ENCODE measurements at regions not wholly inside any gene's neighbourhood (a gene's known extent, or its start where the extent isn't known, plus 50 kb on each side); places are given as distances from the start of the nearest gene placed in this dataset.

- Histone ChIP-seq H3K9me2 (no peaks in the 10 kb centered on the region), H3K9ac (no peak overlapping the region), H3K9me3 (no peaks in the 10 kb centered on the region), H2AFZ (ENCODE audit: low read depth) (no peak overlapping the region), H3K79me2 (ENCODE audit: insufficient read depth) (no peaks in the 10 kb centered on the region), H3K27me3 (ENCODE audit: insufficient read depth) (no peaks in the 10 kb centered on the region), H3K36me3 (replicated peaks in 1 of 2; ENCODE audit: control insufficient read depth in 1 of 2, insufficient read depth in 2 of 2, low read length in 1 of 2) (no peaks in the 10 kb centered on the region), H3K4me3 (ENCODE audit: low read depth in 2 of 2, low read length in 1 of 2) (no peak overlapping the region), H3K27ac (ENCODE audit: low read depth in 2 of 2, low read length in 1 of 2) (no peak overlapping the region), H3K4me1 (ENCODE audit: control insufficient read depth in 1 of 2, insufficient read depth in 2 of 2, low read depth in 1 of 2, low read length in 1 of 2) (peaks cover 0 to 3% of the 10 kb centered on the region in 2 experiments; a peak in 2 of 4 replicates), H3K4me2 (no peak overlapping the region), H3F3A (replicated peaks; ENCODE audit: insufficient read depth) (no peaks in the 10 kb centered on the region), H4K20me1 (ENCODE audit: insufficient read depth) (no peaks in the 10 kb centered on the region)
- 35% methylated on average over 2 of the region's 2 CpGs for WGBS (ENCODE audit: low lambda C conversion rate)
- CTCF ChIA-PET = interaction anchor here (0.6 to 1.4 kb wide), 2 partner anchors 21 to 29 kb away, joined by 3 read pairs; no protein-coding TSS in a partner anchor
- POLR2A ChIA-PET = no interaction called here
- no peak for DNase-seq
- TF ChIP-seq CHD2 (IDR thresholded peaks at IDR 0.05; ENCODE audit: low read length, partially characterized antibody) = no peak
- no peak for TF ChIP-seq YY1 (IDR thresholded peaks at IDR 0.05; ENCODE audit: low read depth)
- TF ChIP-seq, protein P1, sequence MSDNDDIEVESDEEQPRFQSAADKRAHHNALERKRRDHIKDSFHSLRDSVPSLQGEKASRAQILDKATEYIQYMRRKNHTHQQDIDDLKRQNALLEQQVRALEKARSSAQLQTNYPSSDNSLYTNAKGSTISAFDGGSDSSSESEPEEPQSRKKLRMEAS (IDR thresholded peaks at IDR 0.05; ENCODE audit: low read depth) = no peak
- no peak for TF ChIP-seq USF1 (IDR thresholded peaks at IDR 0.05; ENCODE audit: borderline replicate concordance, low read depth)
- no peak for TF ChIP-seq JUND (IDR thresholded peaks at IDR 0.05)
- TF ChIP-seq NRF1 (IDR thresholded peaks at IDR 0.05; ENCODE audit: low read depth, low read length) = no peak
- TF ChIP-seq FOSL2 (IDR thresholded peaks at IDR 0.05; ENCODE audit: borderline replicate concordance, low read depth) = no peak
- TF ChIP-seq MEF2A (IDR thresholded peaks at IDR 0.05; ENCODE audit: borderline replicate concordance, low read depth) = no peak
- no peak for TF ChIP-seq FOXJ3 (CRISPR knock-in tag; IDR thresholded peaks at IDR 0.05)
Measured at GRCh38 chr11:22510741-22511140, 114.9 kb downstream of the FANCF start.

- CTCF ChIA-PET = interaction anchor here (0.6 to 1.4 kb wide), 2 partner anchors 20 to 30 kb away, joined by 3 read pairs; no protein-coding TSS in a partner anchor
- Histone ChIP-seq H4K20me1 (ENCODE audit: insufficient read depth) (no peaks in the 10 kb centered on the region), H3K79me2 (ENCODE audit: insufficient read depth) (no peaks in the 10 kb centered on the region), H3K4me2 (no peak overlapping the region), H3K27me3 (ENCODE audit: insufficient read depth) (no peaks in the 10 kb centered on the region), H3K27ac (ENCODE audit: low read depth in 2 of 2, low read length in 1 of 2) (no peak overlapping the region), H2AFZ (ENCODE audit: low read depth) (no peak overlapping the region), H3K9me2 (no peaks in the 10 kb centered on the region), H3F3A (replicated peaks; ENCODE audit: insufficient read depth) (no peaks in the 10 kb centered on the region), H3K4me3 (ENCODE audit: low read depth in 2 of 2, low read length in 1 of 2) (no peak overlapping the region), H3K36me3 (replicated peaks in 1 of 2; ENCODE audit: control insufficient read depth in 1 of 2, insufficient read depth in 2 of 2, low read length in 1 of 2) (no peaks in the 10 kb centered on the region), H3K9me3 (no peaks in the 10 kb centered on the region), H3K4me1 (ENCODE audit: control insufficient read depth in 1 of 2, insufficient read depth in 2 of 2, low read depth in 1 of 2, low read length in 1 of 2) (peaks cover 0 to 3% of the 10 kb centered on the region in 2 experiments; a peak in 1 of 4 replicates), H3K9ac (no peak overlapping the region)
- WGBS (ENCODE audit: low lambda C conversion rate) = 61% methylated on average over 2 of the region's 2 CpGs
- TF ChIP-seq SIN3A (IDR thresholded peaks at IDR 0.05; ENCODE audit: borderline replicate concordance, low read depth, low read length) = no peak
- TF ChIP-seq GATA2 (CRISPR knock-in tag; IDR thresholded peaks at IDR 0.05) = no peak
- no peak for TF ChIP-seq PBX3 (IDR thresholded peaks at IDR 0.05)
- TF ChIP-seq MXI1 (IDR thresholded peaks at IDR 0.05; ENCODE audit: low read depth, low read length) = no peak
- TF ChIP-seq, protein P1 (IDR thresholded peaks at IDR 0.05; ENCODE audit: low read depth) = no peak
- TF ChIP-seq TAF1 (IDR thresholded peaks at IDR 0.05; ENCODE audit: borderline replicate concordance, low read depth, low read length) = no peak
- no peak for TF ChIP-seq IRF3 (IDR thresholded peaks at IDR 0.05; ENCODE audit: low read depth, low read length)
- no peak for TF ChIP-seq RXRA (IDR thresholded peaks at IDR 0.05; ENCODE audit: borderline replicate concordance, low read depth)
- no peak for TF ChIP-seq SMC3 (IDR thresholded peaks at IDR 0.05; ENCODE audit: low read depth, low read length)
- no peak for TF ChIP-seq YY1 (IDR thresholded peaks at IDR 0.05; ENCODE audit: low read depth)
- TF ChIP-seq USF1 (IDR thresholded peaks at IDR 0.05; ENCODE audit: borderline replicate concordance, low read depth) = no peak
- DNase-seq = no peak
- POLR2A ChIA-PET = no interaction called here
Measured at GRCh38 chr11:22510010-22510409, 115.6 kb downstream of the FANCF start.

All from SK-N-SH (cell line).